Hepatocyte (in vitro differentiated cells): ENCODE measurements at regions not wholly inside any gene's neighbourhood (a gene's known extent, or its start where the extent isn't known, plus 50 kb on each side); places are given as distances from the start of the nearest gene placed in this dataset.

Experiments
- DNase-seq: peaks from one replicate; pipeline ENCODE4 v3.0.0-alpha.2; 2016; ENCODE audit warnings: low spot score
- H2AFZ ChIP-seq: fragments of 200-600 bp; sonication (generic); 2 replicates; pipeline ENCODE4 v1.6.0; 2016; ENCODE audit warnings: antibody characterized with exemption, mild to moderate bottlenecking
- H3K27ac ChIP-seq: fragments of 200-600 bp; sonication (generic); 2 replicates; pipeline ENCODE4 v1.5.1; 2016; ENCODE audit warnings: mild to moderate bottlenecking
- H3K27me3 ChIP-seq: fragments of 200-600 bp; sonication (generic); 2 replicates; pipeline ENCODE4 v1.6.1; 2016
- H3K36me3 ChIP-seq: fragments of 200-600 bp; sonication (generic); replicated peaks from 2 replicates; pipeline ENCODE4 v1.5.1; 2016; ENCODE audit warnings: low read depth; ENCODE audit not compliant: insufficient read depth
- H3K4me1 ChIP-seq: fragments of 200-600 bp; sonication (generic); 2 replicates; pipeline ENCODE4 v1.5.1; 2016; ENCODE audit warnings: mild to moderate bottlenecking, moderate library complexity; ENCODE audit not compliant: insufficient read depth
- H3K4me2 ChIP-seq: fragments of 200-600 bp; sonication (generic); 2 replicates; pipeline ENCODE4 v1.6.0; 2016
- H3K4me3 ChIP-seq: fragments of 200-600 bp; sonication (generic); 2 replicates; pipeline ENCODE4 v1.5.1; 2016; ENCODE audit warnings: mild to moderate bottlenecking
- H3K79me2 ChIP-seq: fragments of 200-600 bp; sonication (generic); 2 replicates; pipeline ENCODE4 v1.6.0; 2017; ENCODE audit warnings: mild to moderate bottlenecking
- H3K9me2 ChIP-seq: fragments of 200-600 bp; sonication (generic); replicated peaks from 2 replicates; pipeline ENCODE4 v1.6.0; 2017; ENCODE audit warnings: mild to moderate bottlenecking; ENCODE audit not compliant: insufficient read depth
- H3K9me3 ChIP-seq: fragments of 200-600 bp; sonication (generic); 2 replicates; pipeline ENCODE4 v1.5.1; 2016; ENCODE audit warnings: low read depth, mild to moderate bottlenecking
- H4K20me1 ChIP-seq: fragments of 200-600 bp; sonication (generic); 2 replicates; pipeline ENCODE4 v1.6.0; 2016; ENCODE audit warnings: mild to moderate bottlenecking; ENCODE audit not compliant: insufficient read depth, poor library complexity, severe bottlenecking
- CTCF ChIP-seq: fragments of 200-600 bp; sonication (generic); IDR thresholded peaks from 2 replicates; pipeline ENCODE4 v1.5.1; 2016; ENCODE audit warnings: antibody characterized with exemption, mild to moderate bottlenecking; ENCODE audit not compliant: poor library complexity
- EZH2 ChIP-seq: fragments of 200-600 bp; sonication (generic); IDR thresholded peaks from 2 replicates; pipeline ENCODE4 v1.6.1; 2016; ENCODE audit warnings: antibody characterized with exemption, mild to moderate bottlenecking, borderline replicate concordance
- EZH2phosphoT487 ChIP-seq: fragments of 200-600 bp; sonication (generic); IDR thresholded peaks from one replicate; pipeline ENCODE4 v1.6.1; 2018; ENCODE audit warnings: antibody characterized with exemption, mild to moderate bottlenecking, low read depth, moderate library complexity; ENCODE audit not compliant: unreplicated experiment, severe bottlenecking
- WGBS: methylation state at CpG from one replicate; pipeline ENCODE4 v1.1.6; 2016; ENCODE audit warnings: low lambda C conversion rate; ENCODE audit errors: missing lambda C conversion rate; 5-methylcytosine and 5-hydroxymethylcytosine counted together

DNA sequence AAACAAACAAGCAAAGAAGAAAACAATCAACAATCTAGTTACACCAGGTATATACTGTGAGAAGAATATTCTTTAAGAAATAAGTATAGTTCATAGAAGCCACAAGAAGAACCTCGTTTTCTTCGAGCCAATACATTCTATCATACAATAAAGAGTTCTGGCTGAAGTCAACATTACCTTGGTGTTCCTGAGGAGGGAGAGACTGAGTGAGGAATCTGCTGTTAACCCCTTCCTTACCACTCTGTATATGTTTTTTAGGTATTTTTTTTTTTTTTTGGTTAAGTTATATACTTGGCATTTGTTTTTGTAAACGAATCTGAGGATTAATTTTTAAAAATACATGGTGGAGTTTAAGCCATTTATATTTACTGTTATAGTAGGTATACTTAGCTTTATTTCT lies 412.5 kb downstream of the NUP35 start:
- no peaks in the 10 kb centered on the region for H3K4me1 ChIP-seq
- no peaks in the 10 kb centered on the region for H3K27me3 ChIP-seq
- no peaks in the 10 kb centered on the region for H3K9me2 ChIP-seq
- WGBS = 94% methylated on average over 3 of the region's 3 CpGs
- no peaks in the 10 kb centered on the region for H3K36me3 ChIP-seq
- H3K79me2 ChIP-seq = no peaks in the 10 kb centered on the region
- no peak for TF ChIP-seq EZH2
- no peak for TF ChIP-seq CTCF
- no peak for TF ChIP-seq EZH2phosphoT487
- H3K4me3 ChIP-seq = no peak overlapping the region
- no peaks in the 10 kb centered on the region for H4K20me1 ChIP-seq
- no peak for DNase-seq
- no peak overlapping the region for H3K4me2 ChIP-seq
- H3K9me3 ChIP-seq = no peaks in the 10 kb centered on the region
- no peak overlapping the region for H3K27ac ChIP-seq
- H2AFZ ChIP-seq = no peak overlapping the region

GRCh38 chr2:183541766-183542165 lies 417.5 kb downstream of the NUP35 start:
- no peaks in the 10 kb centered on the region for H3K79me2 ChIP-seq
- no peaks in the 10 kb centered on the region for H3K36me3 ChIP-seq
- H3K9me3 ChIP-seq = no peaks in the 10 kb centered on the region
- peak overlapping the region; percentile 50 for H3K4me2 ChIP-seq
- no peaks in the 10 kb centered on the region for H3K27me3 ChIP-seq
- peak overlapping the region; percentile 88 for H3K27ac ChIP-seq
- H3K9me2 ChIP-seq = no peaks in the 10 kb centered on the region
- no peak overlapping the region for H2AFZ ChIP-seq
- H4K20me1 ChIP-seq = no peaks in the 10 kb centered on the region
- DNase-seq = peak; percentile 86
- peaks cover 5% of the 10 kb centered on the region for H3K4me1 ChIP-seq
- TF ChIP-seq EZH2 (no peak), EZH2phosphoT487 (no peak), CTCF (no peak)
- no peak overlapping the region for H3K4me3 ChIP-seq
- 53% methylated on average over 6 of the region's 6 CpGs for WGBS

- H3K4me1 ChIP-seq = peaks cover 5% of the 10 kb centered on the region
- peak overlapping the region; percentile 88 for H3K27ac ChIP-seq
- peak overlapping the region; percentile 50 for H3K4me2 ChIP-seq
- H3K9me2 ChIP-seq = no peaks in the 10 kb centered on the region
- WGBS = 64% methylated on average over 3 of the region's 3 CpGs
- no peaks in the 10 kb centered on the region for H3K27me3 ChIP-seq
- TF ChIP-seq EZH2 = no peak
- TF ChIP-seq CTCF = no peak
- no peak for TF ChIP-seq EZH2phosphoT487
- H3K9me3 ChIP-seq = no peaks in the 10 kb centered on the region
- H3K79me2 ChIP-seq = no peaks in the 10 kb centered on the region
- DNase-seq = peak; percentile 27
- H3K36me3 ChIP-seq = no peaks in the 10 kb centered on the region
- H4K20me1 ChIP-seq = no peaks in the 10 kb centered on the region
- H3K4me3 ChIP-seq = no peak overlapping the region
- H2AFZ ChIP-seq = no peak overlapping the region
Observed at GRCh38 chr2:183542606-183543005, 418.4 kb downstream of the NUP35 start.

- 90% methylated on average over 5 of the region's 5 CpGs for WGBS
- DNase-seq = no peak
- no peak overlapping the region for H2AFZ ChIP-seq
Observed at GRCh38 chr2:183543222-183543621, 419.0 kb downstream of the NUP35 start.

More at GRCh38 chr2:183543222-183543621, 419.0 kb downstream of the NUP35 start:
- Histone ChIP-seq H3K4me3 (no peak overlapping the region), H3K9me3 (no peaks in the 10 kb centered on the region), H3K9me2 (no peaks in the 10 kb centered on the region), H3K27me3 (no peaks in the 10 kb centered on the region), H3K4me1 (peaks cover 5% of the 10 kb centered on the region), H3K79me2 (no peaks in the 10 kb centered on the region), H4K20me1 (no peaks in the 10 kb centered on the region), H3K27ac (peak overlapping the region; percentile 85), H3K36me3 (no peaks in the 10 kb centered on the region), H3K4me2 (peak overlapping the region; percentile 36)
- TF ChIP-seq EZH2 (no peak), CTCF (no peak), EZH2phosphoT487 (no peak)
